SH-SY5Y (cell line): ENCODE measurements at regions not wholly inside any gene's neighbourhood (a gene's known extent, or its start where the extent isn't known, plus 50 kb on each side); places are given as distances from the start of the nearest gene placed in this dataset.

Experiments used
- GATA2 ChIP-seq: IDR thresholded peaks from 2 replicates; pipeline ENCODE4 v1.6.1; 2011; ENCODE audit warnings: mild to moderate bottlenecking, low read depth, low read length
- GATA3 ChIP-seq: IDR thresholded peaks from 2 replicates; pipeline ENCODE4 v1.6.1; 2011; ENCODE audit warnings: low read depth, mild to moderate bottlenecking, low read length, moderate library complexity

- TF ChIP-seq GATA2 (peak; percentile 90), GATA3 (peak; percentile 92)
Observed at GRCh38 chr10:2529945-2530344, 537.4 kb upstream of the PFKP start.

- TF ChIP-seq GATA3 = no peak
- no peak for TF ChIP-seq GATA2
Observed at GRCh38 chr10:2525781-2526180, 541.6 kb upstream of the PFKP start.

GRCh38 chr10:2519139-2519538 is 548.2 kb upstream of the PFKP start:
- TF ChIP-seq GATA3 (no peak), GATA2 (no peak)

- no peak for TF ChIP-seq GATA2
- TF ChIP-seq GATA3 = no peak
Observed at GRCh38 chr10:2509081-2509531, 558.2 kb upstream of the PFKP start.

GRCh38 chr10:2494399-2494798 is 572.9 kb upstream of the PFKP start:
- TF ChIP-seq GATA2 = no peak
- no peak for TF ChIP-seq GATA3

GRCh38 chr10:2488446-2489005 is 578.8 kb upstream of the PFKP start:
- TF ChIP-seq GATA2 (no peak), GATA3 (no peak)

- TF ChIP-seq GATA2 (no peak), GATA3 (no peak)
Observed at GRCh38 chr10:2487921-2488320, 579.4 kb upstream of the PFKP start.

- TF ChIP-seq GATA2 = no peak
- TF ChIP-seq GATA3 = no peak
Observed at GRCh38 chr10:2478656-2479055, 588.7 kb upstream of the PFKP start.

- no peak for TF ChIP-seq GATA3
- no peak for TF ChIP-seq GATA2
Observed at GRCh38 chr10:2476812-2477553, 590.4 kb upstream of the PFKP start.

- TF ChIP-seq GATA3 (peak; percentile 52; the same call in 1 of the 2 replicates), GATA2 (peak; percentile 52; the same call in 1 of the 2 replicates)
Observed at GRCh38 chr10:2476218-2476811, 591.0 kb upstream of the PFKP start.

GRCh38 chr10:2475711-2476217 is 591.6 kb upstream of the PFKP start:
- TF ChIP-seq GATA2 = no peak
- no peak for TF ChIP-seq GATA3

- TF ChIP-seq GATA2 (no peak), GATA3 (no peak)
Observed at GRCh38 chr10:2471811-2472210, 595.5 kb upstream of the PFKP start.

GRCh38 chr10:2469802-2470201 is 597.5 kb upstream of the PFKP start:
- no peak for TF ChIP-seq GATA3
- TF ChIP-seq GATA2 = no peak

- no peak for TF ChIP-seq GATA2
- no peak for TF ChIP-seq GATA3
Observed at GRCh38 chr10:2464483-2464882, 602.9 kb upstream of the PFKP start.

- TF ChIP-seq GATA3 (no peak), GATA2 (no peak)
Observed at GRCh38 chr10:2463316-2463715, 604.0 kb upstream of the PFKP start.

GRCh38 chr10:2462581-2462980 is 604.8 kb upstream of the PFKP start:
- no peak for TF ChIP-seq GATA2
- TF ChIP-seq GATA3 = no peak
